ENCODE measurements at regions not wholly inside any gene's neighbourhood (a gene's known extent, or its start where the extent isn't known, plus 50 kb on each side); places are given as distances from the start of the nearest gene placed in this dataset.

DNA sequence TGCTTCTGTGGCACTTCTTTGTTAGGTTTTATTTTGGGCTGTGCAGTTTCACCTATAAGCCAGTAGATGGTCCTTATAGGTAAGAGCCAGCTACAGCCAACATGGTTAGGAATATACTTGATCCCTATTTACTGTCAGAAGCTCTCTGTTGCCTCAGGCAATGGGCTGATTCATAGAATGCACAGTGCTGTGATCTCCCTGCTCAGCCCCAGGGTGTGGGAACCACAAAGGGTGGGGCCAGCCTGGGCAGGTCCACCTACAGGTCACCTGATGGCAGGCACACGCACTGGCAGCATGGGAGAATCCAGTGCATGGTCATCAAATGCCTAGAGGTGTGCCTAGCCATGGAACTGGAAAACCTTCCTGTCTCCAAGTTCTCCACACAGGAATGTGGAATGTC is 191.9 kb downstream of the MOXD1 start:
- intact Hi-C loops (cut with DNase I; ENCODE audit: low total_unique reads), result no loop called here
- no peak for DNase-seq
- Histone ChIP-seq H3K9me3 (no peaks in the 10 kb centered on the region), H3K4me3 (no peak overlapping the region), H3K4me1 (no peaks in the 10 kb centered on the region), H3K27ac (no peak overlapping the region), H3K36me3 (no peaks in the 10 kb centered on the region), H3K27me3 (no peaks in the 10 kb centered on the region)
- no peak for TF ChIP-seq EP300 (IDR thresholded peaks at IDR 0.05)
- TF ChIP-seq, protein P1, sequence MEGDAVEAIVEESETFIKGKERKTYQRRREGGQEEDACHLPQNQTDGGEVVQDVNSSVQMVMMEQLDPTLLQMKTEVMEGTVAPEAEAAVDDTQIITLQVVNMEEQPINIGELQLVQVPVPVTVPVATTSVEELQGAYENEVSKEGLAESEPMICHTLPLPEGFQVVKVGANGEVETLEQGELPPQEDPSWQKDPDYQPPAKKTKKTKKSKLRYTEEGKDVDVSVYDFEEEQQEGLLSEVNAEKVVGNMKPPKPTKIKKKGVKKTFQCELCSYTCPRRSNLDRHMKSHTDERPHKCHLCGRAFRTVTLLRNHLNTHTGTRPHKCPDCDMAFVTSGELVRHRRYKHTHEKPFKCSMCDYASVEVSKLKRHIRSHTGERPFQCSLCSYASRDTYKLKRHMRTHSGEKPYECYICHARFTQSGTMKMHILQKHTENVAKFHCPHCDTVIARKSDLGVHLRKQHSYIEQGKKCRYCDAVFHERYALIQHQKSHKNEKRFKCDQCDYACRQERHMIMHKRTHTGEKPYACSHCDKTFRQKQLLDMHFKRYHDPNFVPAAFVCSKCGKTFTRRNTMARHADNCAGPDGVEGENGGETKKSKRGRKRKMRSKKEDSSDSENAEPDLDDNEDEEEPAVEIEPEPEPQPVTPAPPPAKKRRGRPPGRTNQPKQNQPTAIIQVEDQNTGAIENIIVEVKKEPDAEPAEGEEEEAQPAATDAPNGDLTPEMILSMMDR (IDR thresholded peaks at IDR 0.05), result no peak
- WGBS, 5 donors, result 57 to 74% (median 67%) methylated on average over 1 of the region's 1 CpG; no CpG with 5 or more reads in 1 of the 5 donors

DNA sequence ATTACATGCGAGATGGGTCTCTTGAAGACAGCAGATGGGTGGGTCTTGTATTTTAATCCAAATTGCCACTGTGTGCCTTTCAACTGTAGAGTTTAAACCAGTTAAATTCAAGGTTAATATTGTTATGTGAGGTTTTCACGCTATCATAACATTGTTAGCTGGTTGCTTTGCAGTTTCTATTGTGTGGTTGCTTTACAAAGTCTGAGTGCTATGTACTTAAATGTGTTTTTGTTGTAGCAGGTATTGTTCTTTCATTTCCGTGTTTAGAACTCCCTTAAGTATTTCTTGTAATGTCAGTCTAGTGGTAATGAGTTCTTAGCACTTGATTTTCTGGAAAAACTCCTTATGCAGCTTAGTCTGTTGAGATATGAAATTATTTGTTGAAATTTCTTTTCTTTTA is 193.3 kb downstream of the MOXD1 start:
- 69 to 81% (median 79%) methylated on average over 3 of the region's 3 CpGs for WGBS, 5 donors
- no peak for DNase-seq

DNA sequence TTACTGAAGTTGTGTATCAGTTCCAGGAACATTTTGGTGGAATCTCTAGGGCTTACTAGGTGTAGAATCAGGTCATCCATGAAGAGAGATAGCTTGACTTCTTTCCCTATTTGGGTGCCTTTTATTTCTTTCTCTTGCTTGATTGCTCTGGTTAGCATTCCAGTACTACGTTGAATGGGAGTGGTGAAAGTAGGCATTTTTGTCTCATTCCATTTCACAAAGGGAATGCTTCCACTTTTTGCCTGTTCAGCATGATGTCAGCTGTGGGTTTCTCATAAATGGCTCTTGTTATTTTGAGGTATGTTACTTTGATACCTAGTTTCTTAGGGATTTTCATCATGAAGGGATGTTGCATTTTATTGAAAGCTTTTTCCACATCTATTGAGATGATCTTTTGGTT is 195.3 kb downstream of the MOXD1 start:
- no peak for TF ChIP-seq POLR2AphosphoS5 (IDR thresholded peaks at IDR 0.05)
- intact Hi-C loops (cut with DNase I; ENCODE audit: low total_unique reads), result no loop called here
- no peaks in the 10 kb centered on the region for H3K9me3 ChIP-seq
- no peak for DNase-seq
- 76 to 95% (median 80%) methylated on average over 1 of the region's 1 CpG for WGBS, 5 donors
- no peaks in the 10 kb centered on the region for H3K27me3 ChIP-seq
- H3K36me3 ChIP-seq, result no peaks in the 10 kb centered on the region
- no peaks in the 10 kb centered on the region for H3K4me1 ChIP-seq
- H3K4me3 ChIP-seq, result no peak overlapping the region
- H3K27ac ChIP-seq, result no peak overlapping the region

More for the DNA sequence above, 193.3 kb downstream of the MOXD1 start:
- Histone ChIP-seq H3K27me3 (no peaks in the 10 kb centered on the region), H3K9me3 (no peaks in the 10 kb centered on the region), H3K27ac (no peak overlapping the region), H3K4me1 (no peaks in the 10 kb centered on the region), H3K4me3 (no peak overlapping the region), H3K36me3 (no peaks in the 10 kb centered on the region)
- no peak for TF ChIP-seq POLR2AphosphoS5 (IDR thresholded peaks at IDR 0.05)
- TF ChIP-seq EP300 (IDR thresholded peaks at IDR 0.05), result no peak
- TF ChIP-seq, protein P1 (IDR thresholded peaks at IDR 0.05), result no peak
- intact Hi-C loops (cut with DNase I; ENCODE audit: low total_unique reads), result no loop called here

DNA sequence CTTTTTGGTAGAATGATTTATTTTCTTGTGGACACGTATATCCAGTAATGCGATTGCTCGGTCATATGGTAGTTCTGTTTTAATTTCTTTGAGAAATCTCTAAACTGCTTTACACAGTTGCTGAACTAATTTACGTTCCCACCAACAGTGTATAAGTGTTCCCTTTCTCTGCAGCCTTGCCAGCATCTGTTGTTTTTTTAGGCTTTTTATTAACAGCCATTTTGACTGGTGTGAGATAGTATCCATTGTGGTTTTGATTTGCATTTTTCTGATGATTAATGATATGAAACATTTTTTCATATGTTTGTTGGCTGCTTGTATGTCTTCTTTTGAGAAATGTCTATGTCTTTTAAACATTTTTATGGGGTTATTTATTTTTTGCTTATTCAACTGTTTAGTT is 196.7 kb downstream of the MOXD1 start:
- TF ChIP-seq POLR2A (IDR thresholded peaks at IDR 0.05) (no peak), POLR2AphosphoS5 (IDR thresholded peaks at IDR 0.05) (no peak), EP300 (IDR thresholded peaks at IDR 0.05) (no peak)
- TF ChIP-seq, protein P1 (IDR thresholded peaks at IDR 0.05), result no peak
- Histone ChIP-seq H3K4me3 (no peak overlapping the region), H3K9me3 (no peaks in the 10 kb centered on the region), H3K27ac (no peak overlapping the region), H3K27me3 (no peaks in the 10 kb centered on the region), H3K36me3 (no peaks in the 10 kb centered on the region), H3K4me1 (no peaks in the 10 kb centered on the region)
- intact Hi-C loops (cut with DNase I; ENCODE audit: low total_unique reads), result no loop called here
- 72 to 96% (median 82%) methylated on average over 4 of the region's 4 CpGs for WGBS, 5 donors
- DNase-seq, result no peak

DNA sequence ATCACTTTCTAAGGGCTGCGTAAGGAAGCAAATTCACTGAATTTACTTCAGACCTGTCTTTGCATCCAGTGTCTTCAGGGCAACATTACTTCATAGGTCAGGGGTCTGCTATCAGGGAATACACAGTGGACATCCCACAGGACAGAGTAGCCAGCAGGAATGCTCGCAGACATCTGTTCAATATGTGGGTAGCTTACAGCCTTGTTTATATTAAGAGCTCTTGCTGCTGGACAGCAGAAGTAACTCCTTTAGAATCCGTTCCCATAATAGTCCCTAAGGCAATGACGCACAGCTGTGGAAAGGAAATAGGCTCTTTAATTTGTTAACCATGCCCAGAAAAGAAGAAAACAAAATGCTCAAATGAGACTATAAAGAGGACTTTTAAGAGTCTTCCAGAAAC is 198.7 kb downstream of the MOXD1 start:
- intact Hi-C loops (cut with DNase I; ENCODE audit: low total_unique reads), result no loop called here

More for the DNA sequence above, 198.7 kb downstream of the MOXD1 start:
- no peak overlapping the region for H3K4me3 ChIP-seq
- no peaks in the 10 kb centered on the region for H3K9me3 ChIP-seq
- H3K27ac ChIP-seq, result peak overlapping the region in 3 of 5 donors; percentile 32 to 62 (median 33)
- no peaks in the 10 kb centered on the region for H3K27me3 ChIP-seq
- TF ChIP-seq POLR2A (IDR thresholded peaks at IDR 0.05) (no peak), POLR2AphosphoS5 (IDR thresholded peaks at IDR 0.05) (peak in 2 of 3 donors; percentile 40 to 42), EP300 (IDR thresholded peaks at IDR 0.05) (no peak)
- WGBS, 5 donors, result 54 to 78% (median 65%) methylated on average over 4 of the region's 4 CpGs
- DNase-seq, result peak in 1 of 2 donors; percentile 90
- H3K36me3 ChIP-seq, result no peaks in the 10 kb centered on the region
- H3K4me1 ChIP-seq, result no peaks in the 10 kb centered on the region

Measured in stomach (tissue), 8 donors.